Hepatocyte (in vitro differentiated cells): ENCODE measurements at regions not wholly inside any gene's neighbourhood (a gene's known extent, or its start where the extent isn't known, plus 50 kb on each side); places are given as distances from the start of the nearest gene placed in this dataset.

Experiments
- EZH2 ChIP-seq: fragments of 200-600 bp; sonication (generic); IDR thresholded peaks from 2 replicates; pipeline ENCODE4 v1.6.1; 2016; ENCODE audit warnings: antibody characterized with exemption, mild to moderate bottlenecking, borderline replicate concordance
- EZH2phosphoT487 ChIP-seq: fragments of 200-600 bp; sonication (generic); IDR thresholded peaks from one replicate; pipeline ENCODE4 v1.6.1; 2018; ENCODE audit warnings: antibody characterized with exemption, mild to moderate bottlenecking, low read depth, moderate library complexity; ENCODE audit not compliant: unreplicated experiment, severe bottlenecking
- TF ChIP-seq, protein P1 (sequence below): fragments of 200-600 bp; sonication (generic); IDR thresholded peaks from 2 replicates; pipeline ENCODE4 v1.5.1; 2016; ENCODE audit warnings: antibody characterized with exemption, mild to moderate bottlenecking; ENCODE audit not compliant: poor library complexity

DNA sequence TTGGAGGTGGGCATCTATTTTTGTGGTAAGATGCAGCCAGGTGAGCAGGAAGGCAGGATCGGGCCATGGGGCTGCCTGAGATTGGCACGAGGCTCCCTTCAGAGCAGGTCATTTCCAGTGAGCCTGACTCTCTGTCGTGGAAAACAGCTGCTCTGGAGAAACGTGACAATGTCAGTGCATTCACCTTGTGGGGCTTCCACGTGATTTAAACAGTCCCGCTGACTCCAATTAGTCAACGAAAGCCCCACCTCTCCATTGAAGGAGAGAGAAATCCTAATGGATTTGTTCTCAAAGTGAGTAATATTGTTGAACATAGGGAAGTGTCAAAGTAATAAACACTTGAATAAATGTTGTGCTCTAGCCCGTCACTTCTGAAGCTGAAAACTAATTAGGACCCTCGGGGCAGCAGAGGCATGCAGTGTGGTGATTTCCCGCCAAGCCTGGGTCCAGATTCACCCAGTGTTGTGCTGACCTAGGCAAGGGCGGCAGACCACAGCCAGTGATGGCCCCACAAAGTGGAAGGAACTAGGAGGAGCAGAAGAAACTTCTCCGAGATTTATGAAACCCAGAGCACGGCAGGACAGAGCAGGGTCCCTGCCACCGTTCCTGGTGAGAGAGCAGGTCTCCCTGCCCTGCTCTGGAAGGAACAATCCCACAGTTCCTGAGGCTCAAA is 172.5 kb upstream of the C1orf174 start:
- TF ChIP-seq, protein P1, sequence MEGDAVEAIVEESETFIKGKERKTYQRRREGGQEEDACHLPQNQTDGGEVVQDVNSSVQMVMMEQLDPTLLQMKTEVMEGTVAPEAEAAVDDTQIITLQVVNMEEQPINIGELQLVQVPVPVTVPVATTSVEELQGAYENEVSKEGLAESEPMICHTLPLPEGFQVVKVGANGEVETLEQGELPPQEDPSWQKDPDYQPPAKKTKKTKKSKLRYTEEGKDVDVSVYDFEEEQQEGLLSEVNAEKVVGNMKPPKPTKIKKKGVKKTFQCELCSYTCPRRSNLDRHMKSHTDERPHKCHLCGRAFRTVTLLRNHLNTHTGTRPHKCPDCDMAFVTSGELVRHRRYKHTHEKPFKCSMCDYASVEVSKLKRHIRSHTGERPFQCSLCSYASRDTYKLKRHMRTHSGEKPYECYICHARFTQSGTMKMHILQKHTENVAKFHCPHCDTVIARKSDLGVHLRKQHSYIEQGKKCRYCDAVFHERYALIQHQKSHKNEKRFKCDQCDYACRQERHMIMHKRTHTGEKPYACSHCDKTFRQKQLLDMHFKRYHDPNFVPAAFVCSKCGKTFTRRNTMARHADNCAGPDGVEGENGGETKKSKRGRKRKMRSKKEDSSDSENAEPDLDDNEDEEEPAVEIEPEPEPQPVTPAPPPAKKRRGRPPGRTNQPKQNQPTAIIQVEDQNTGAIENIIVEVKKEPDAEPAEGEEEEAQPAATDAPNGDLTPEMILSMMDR: no peak
- TF ChIP-seq EZH2phosphoT487 (no peak), EZH2 (no peak)
